ENCODE measurements at regions not wholly inside any gene's neighbourhood (a gene's known extent, or its start where the extent isn't known, plus 50 kb on each side); places are given as distances from the start of the nearest gene placed in this dataset.

DNA sequence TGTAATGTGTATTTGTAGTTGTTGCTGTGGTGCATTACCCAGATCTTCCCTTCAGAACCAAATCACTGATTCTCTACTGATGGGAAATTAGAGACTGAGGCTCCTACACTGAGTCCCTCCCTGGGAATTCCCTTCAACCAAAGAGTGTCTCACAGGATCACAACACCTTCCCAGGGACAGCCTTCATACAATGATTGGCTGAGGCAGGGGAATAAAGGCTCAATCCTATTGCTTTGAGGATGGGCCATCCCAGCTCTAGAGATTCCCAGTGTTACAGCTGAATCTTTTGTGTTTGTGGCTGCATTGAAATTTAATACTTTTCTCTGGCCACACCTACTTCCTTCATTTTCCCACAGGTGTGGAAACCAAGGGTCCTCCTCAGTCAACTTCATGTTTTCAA, 96.4 kb upstream of the ELL2 start:
- Histone ChIP-seq H3F3A (ENCODE audit: insufficient read depth, low read length) (no peaks in the 10 kb centered on the region), H4K20me1 (ENCODE audit: insufficient read depth, low read length) (no peaks in the 10 kb centered on the region), H3K9me2 (ENCODE audit: low read depth, low read length) (no peaks in the 10 kb centered on the region), H3K4me1 (ENCODE audit: insufficient read depth, low read length, severe bottlenecking) (no peaks in the 10 kb centered on the region), H3K36me3 (ENCODE audit: insufficient read depth, low read length) (no peaks in the 10 kb centered on the region), H3K4me2 (ENCODE audit: low read length) (no peak overlapping the region), H3K4me3 (ENCODE audit: low read depth, low read length, poor library complexity, severe bottlenecking) (no peak overlapping the region), H3K27ac (ENCODE audit: low read depth, low read length, poor library complexity, severe bottlenecking) (no peak overlapping the region), H3K27me3 (ENCODE audit: insufficient read depth, low read length) (no peaks in the 10 kb centered on the region), H3K79me2 (ENCODE audit: insufficient read depth, low read length) (no peaks in the 10 kb centered on the region), H3K9me3 (ENCODE audit: low read length) (no peaks in the 10 kb centered on the region), H3K9ac (ENCODE audit: low read length) (no peak overlapping the region), H2AFZ (ENCODE audit: low read length) (no peak overlapping the region)
- TF ChIP-seq, protein P1, sequence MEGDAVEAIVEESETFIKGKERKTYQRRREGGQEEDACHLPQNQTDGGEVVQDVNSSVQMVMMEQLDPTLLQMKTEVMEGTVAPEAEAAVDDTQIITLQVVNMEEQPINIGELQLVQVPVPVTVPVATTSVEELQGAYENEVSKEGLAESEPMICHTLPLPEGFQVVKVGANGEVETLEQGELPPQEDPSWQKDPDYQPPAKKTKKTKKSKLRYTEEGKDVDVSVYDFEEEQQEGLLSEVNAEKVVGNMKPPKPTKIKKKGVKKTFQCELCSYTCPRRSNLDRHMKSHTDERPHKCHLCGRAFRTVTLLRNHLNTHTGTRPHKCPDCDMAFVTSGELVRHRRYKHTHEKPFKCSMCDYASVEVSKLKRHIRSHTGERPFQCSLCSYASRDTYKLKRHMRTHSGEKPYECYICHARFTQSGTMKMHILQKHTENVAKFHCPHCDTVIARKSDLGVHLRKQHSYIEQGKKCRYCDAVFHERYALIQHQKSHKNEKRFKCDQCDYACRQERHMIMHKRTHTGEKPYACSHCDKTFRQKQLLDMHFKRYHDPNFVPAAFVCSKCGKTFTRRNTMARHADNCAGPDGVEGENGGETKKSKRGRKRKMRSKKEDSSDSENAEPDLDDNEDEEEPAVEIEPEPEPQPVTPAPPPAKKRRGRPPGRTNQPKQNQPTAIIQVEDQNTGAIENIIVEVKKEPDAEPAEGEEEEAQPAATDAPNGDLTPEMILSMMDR (IDR thresholded peaks at IDR 0.05; ENCODE audit: low read length) = no peak
- no peak for TF ChIP-seq EZH2 (IDR thresholded peaks at IDR 0.05; ENCODE audit: borderline replicate concordance, low read length)

DNA sequence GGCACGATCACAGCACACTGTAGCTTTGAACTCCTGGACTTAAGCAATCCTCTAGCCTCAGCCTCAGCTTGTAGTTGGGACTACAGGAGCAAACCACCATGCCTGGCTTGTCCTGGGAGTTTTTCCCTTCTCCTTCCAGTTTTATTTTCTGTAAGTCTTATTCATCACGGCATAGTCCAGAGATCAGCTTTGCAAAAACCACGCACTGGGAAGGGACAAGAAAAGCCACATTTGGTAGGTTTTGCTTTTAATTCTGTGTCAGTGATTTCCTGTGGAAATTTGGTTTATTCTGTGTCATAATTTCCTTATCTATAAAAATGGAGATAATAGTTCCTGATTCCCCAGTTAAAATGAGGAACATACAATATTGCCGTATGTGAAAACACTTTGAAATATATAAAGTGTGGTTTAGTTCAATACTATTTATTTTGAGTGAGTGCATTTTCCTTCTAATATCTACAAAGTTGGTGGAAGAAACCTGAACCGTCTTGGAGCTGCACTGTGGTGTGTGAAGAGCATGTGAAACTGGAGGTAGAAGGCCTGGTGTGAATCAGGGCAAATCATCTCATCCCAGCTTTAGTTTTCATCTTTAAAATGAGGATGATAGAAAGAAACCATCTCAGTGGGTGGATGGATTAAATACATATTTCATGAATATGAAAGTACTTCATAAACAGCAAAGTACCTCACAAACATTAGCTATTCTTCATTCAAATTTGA, 92.8 kb upstream of the ELL2 start:
- no peaks in the 10 kb centered on the region for H3K79me2 ChIP-seq (ENCODE audit: insufficient read depth, low read length)
- no peaks in the 10 kb centered on the region for H3K36me3 ChIP-seq (ENCODE audit: insufficient read depth, low read length)
- H3K9me2 ChIP-seq (ENCODE audit: low read depth, low read length) = no peaks in the 10 kb centered on the region
- no peak overlapping the region for H2AFZ ChIP-seq (ENCODE audit: low read length)
- no peaks in the 10 kb centered on the region for H3K27me3 ChIP-seq (ENCODE audit: insufficient read depth, low read length)
- H3K4me2 ChIP-seq (ENCODE audit: low read length) = no peak overlapping the region
- H3K9me3 ChIP-seq (ENCODE audit: low read length) = no peaks in the 10 kb centered on the region
- H3F3A ChIP-seq (ENCODE audit: insufficient read depth, low read length) = no peaks in the 10 kb centered on the region
- H3K4me1 ChIP-seq (ENCODE audit: insufficient read depth, low read length, severe bottlenecking) = no peaks in the 10 kb centered on the region
- H4K20me1 ChIP-seq (ENCODE audit: insufficient read depth, low read length) = no peaks in the 10 kb centered on the region
- H3K27ac ChIP-seq (ENCODE audit: low read depth, low read length, poor library complexity, severe bottlenecking) = no peak overlapping the region
- TF ChIP-seq, protein P1 (IDR thresholded peaks at IDR 0.05; ENCODE audit: low read length) = no peak
- no peak for TF ChIP-seq EZH2 (IDR thresholded peaks at IDR 0.05; ENCODE audit: borderline replicate concordance, low read length)
- H3K4me3 ChIP-seq (ENCODE audit: low read depth, low read length, poor library complexity, severe bottlenecking) = no peak overlapping the region
- no peak overlapping the region for H3K9ac ChIP-seq (ENCODE audit: low read length)

DNA sequence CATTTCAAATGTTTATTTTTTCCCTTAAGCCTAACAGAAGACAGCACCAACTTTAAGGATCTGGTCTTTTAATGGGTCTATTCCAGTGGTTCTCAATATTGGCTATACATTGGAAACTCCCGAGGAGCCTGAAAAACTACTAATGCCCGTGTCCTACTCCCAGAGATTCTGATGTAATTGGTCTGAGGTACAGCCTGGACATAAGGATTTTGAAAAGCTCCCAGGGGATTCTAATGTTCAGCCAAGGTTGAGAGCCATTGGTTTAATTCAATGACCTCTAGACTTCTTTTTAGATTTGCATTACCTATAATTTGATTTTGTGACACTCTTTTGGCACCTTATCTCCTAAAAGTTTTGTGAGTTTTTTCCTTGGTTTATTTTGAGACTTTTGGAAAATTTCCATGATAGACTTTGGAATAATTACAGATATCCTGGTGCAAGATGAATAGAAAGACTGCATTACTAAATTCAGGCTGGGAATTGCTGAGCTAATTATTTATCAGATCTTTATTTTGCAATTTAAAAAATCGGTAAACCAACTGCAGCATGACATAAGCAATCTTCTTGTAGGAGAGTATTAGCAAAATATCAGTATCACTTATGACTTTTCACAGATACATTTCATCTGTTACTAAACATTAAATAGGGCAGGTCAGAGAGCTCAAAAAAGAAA, 91.5 kb upstream of the ELL2 start:
- H3K9ac ChIP-seq (ENCODE audit: low read length) = no peak overlapping the region

More for the DNA sequence above, 91.5 kb upstream of the ELL2 start:
- no peak overlapping the region for H3K4me3 ChIP-seq (ENCODE audit: low read depth, low read length, poor library complexity, severe bottlenecking)
- no peaks in the 10 kb centered on the region for H3K36me3 ChIP-seq (ENCODE audit: insufficient read depth, low read length)
- no peak overlapping the region for H2AFZ ChIP-seq (ENCODE audit: low read length)
- no peak overlapping the region for H3K27ac ChIP-seq (ENCODE audit: low read depth, low read length, poor library complexity, severe bottlenecking)
- no peaks in the 10 kb centered on the region for H3K4me1 ChIP-seq (ENCODE audit: insufficient read depth, low read length, severe bottlenecking)
- H3K27me3 ChIP-seq (ENCODE audit: insufficient read depth, low read length) = no peaks in the 10 kb centered on the region
- no peak overlapping the region for H3K4me2 ChIP-seq (ENCODE audit: low read length)
- H3K79me2 ChIP-seq (ENCODE audit: insufficient read depth, low read length) = no peaks in the 10 kb centered on the region
- TF ChIP-seq, protein P1 (IDR thresholded peaks at IDR 0.05; ENCODE audit: low read length) = no peak
- no peak for TF ChIP-seq EZH2 (IDR thresholded peaks at IDR 0.05; ENCODE audit: borderline replicate concordance, low read length)
- H3K9me3 ChIP-seq (ENCODE audit: low read length) = no peaks in the 10 kb centered on the region
- no peaks in the 10 kb centered on the region for H3F3A ChIP-seq (ENCODE audit: insufficient read depth, low read length)
- no peaks in the 10 kb centered on the region for H4K20me1 ChIP-seq (ENCODE audit: insufficient read depth, low read length)
- no peaks in the 10 kb centered on the region for H3K9me2 ChIP-seq (ENCODE audit: low read depth, low read length)
